Liver (tissue), 8 donors: ENCODE measurements at regions not wholly inside any gene's neighbourhood (a gene's known extent, or its start where the extent isn't known, plus 50 kb on each side); places are given as distances from the start of the nearest gene placed in this dataset.

ENCODE experiments used
- DNase-seq: peaks from one replicate; pipeline ENCODE4 v3.0.0-alpha.2; 2017; ENCODE audit warnings: low spot score
- H3K27ac ChIP-seq, 2 donors: one replicate each; pipeline ENCODE4 v1.7.0; 2013; ENCODE audit warnings: inconsistent platforms in 2 of 2, low read length in 2 of 2, control low read depth in 1 of 2, low read depth in 1 of 2, mild to moderate bottlenecking in 1 of 2
- H3K27me3 ChIP-seq, 4 donors: one replicate each; pipeline versions ENCODE4 v1.6.1 to v1.7.0; 2013; ENCODE audit warnings: low read length in 3 of 4, inconsistent platforms in 1 of 4, mild to moderate bottlenecking in 1 of 4, moderate library complexity in 1 of 4; ENCODE audit not compliant: control insufficient read depth in 4 of 4, insufficient read depth in 4 of 4
- H3K36me3 ChIP-seq, 4 donors: one replicate each; pipeline versions ENCODE4 v1.6.1 to v1.7.0; 2013; ENCODE audit warnings: low read length in 3 of 4, mild to moderate bottlenecking in 3 of 4, low read depth in 1 of 4, moderate library complexity in 1 of 4; ENCODE audit not compliant: control insufficient read depth in 4 of 4, insufficient read depth in 3 of 4
- H3K4me1 ChIP-seq, 4 donors: one replicate each; pipeline versions ENCODE4 v1.6.1 to v1.7.0; 2013; ENCODE audit warnings: low read length in 3 of 4, mild to moderate bottlenecking in 3 of 4, moderate library complexity in 1 of 4; ENCODE audit not compliant: control insufficient read depth in 4 of 4, insufficient read depth in 4 of 4
- H3K4me3 ChIP-seq, 3 donors: one replicate each; pipeline versions ENCODE4 v1.6.1 to v1.7.0; 2013; ENCODE audit warnings: low read length in 3 of 3, control low read depth in 1 of 3, low read depth in 1 of 3, mild to moderate bottlenecking in 1 of 3
- H3K9ac ChIP-seq, 2 donors: one replicate each; pipeline ENCODE4 v1.7.0; 2013; ENCODE audit warnings: low read length in 2 of 2, mild to moderate bottlenecking in 2 of 2, moderate library complexity in 2 of 2, control low read depth in 1 of 2, low read depth in 1 of 2
- H3K9me3 ChIP-seq, 4 donors: one replicate each; pipeline versions ENCODE4 v1.6.1 to v1.7.0; 2013; ENCODE audit warnings: low read length in 3 of 4; ENCODE audit not compliant: control insufficient read depth in 4 of 4
- ATF3 ChIP-seq: IDR thresholded peaks from 2 replicates; pipeline ENCODE4 v1.6.1; 2016; ENCODE audit warnings: antibody characterized with exemption
- CTCF ChIP-seq: fragments of 150-350 bp; IDR thresholded peaks from 2 replicates; pipeline ENCODE4 v1.5.1; 2017; ENCODE audit warnings: improper control_type of control experiment, low read depth, low read length; ENCODE audit not compliant: missing input control
- EGR1 ChIP-seq, 2 donors: IDR thresholded peaks; 2 replicates each; pipeline ENCODE4 v1.6.1; 2016 to 2018; ENCODE audit warnings: antibody characterized with exemption in 2 of 2, low read depth in 2 of 2
- FOXA1 ChIP-seq: IDR thresholded peaks from 2 replicates; pipeline ENCODE4 v1.6.1; 2016; ENCODE audit warnings: antibody characterized with exemption
- FOXA2 ChIP-seq: IDR thresholded peaks from 2 replicates; pipeline ENCODE4 v1.6.1; 2016; ENCODE audit warnings: antibody characterized with exemption
- GABPA ChIP-seq, 2 donors: IDR thresholded peaks in 1 of 2; conservative IDR thresholded peaks in 1 of 2; 2 replicates each; pipeline ENCODE4 v1.6.1; 2016; ENCODE audit warnings: antibody characterized with exemption in 2 of 2, mild to moderate bottlenecking in 1 of 2, moderate library complexity in 1 of 2
- HNF4G ChIP-seq: IDR thresholded peaks from 2 replicates; pipeline ENCODE4 v1.6.1; 2016; ENCODE audit warnings: antibody characterized with exemption
- MAX ChIP-seq: IDR thresholded peaks from 2 replicates; pipeline ENCODE4 v1.6.1; 2016; ENCODE audit warnings: antibody characterized with exemption
- NR2F2 ChIP-seq: IDR thresholded peaks from 2 replicates; pipeline ENCODE4 v1.6.1; 2016; ENCODE audit warnings: antibody characterized with exemption
- RAD21 ChIP-seq, 2 donors: IDR thresholded peaks; 2 replicates each; pipeline ENCODE4 v1.6.1; 2016; ENCODE audit warnings: antibody characterized with exemption in 2 of 2, mild to moderate bottlenecking in 2 of 2
- REST ChIP-seq: IDR thresholded peaks from 2 replicates; pipeline ENCODE4 v1.6.1; 2016; ENCODE audit warnings: antibody characterized with exemption, mild to moderate bottlenecking
- SP1 ChIP-seq: IDR thresholded peaks from 2 replicates; pipeline ENCODE4 v1.6.1; 2018; ENCODE audit warnings: antibody characterized with exemption, mild to moderate bottlenecking
- TAF1 ChIP-seq: conservative IDR thresholded peaks from 2 replicates; pipeline ENCODE4 v1.6.1; 2016; ENCODE audit warnings: antibody characterized with exemption, mild to moderate bottlenecking
- YY1 ChIP-seq: IDR thresholded peaks from 2 replicates; pipeline ENCODE4 v1.6.1; 2016; ENCODE audit warnings: antibody characterized with exemption, mild to moderate bottlenecking
- ZBTB33 ChIP-seq: IDR thresholded peaks from 2 replicates; pipeline ENCODE4 v1.6.1; 2016; ENCODE audit warnings: antibody characterized with exemption
- WGBS: extraction: QIAGEN DNeasy Blood & Tissue Kit; methylation state at CpG from one replicate; pipeline ENCODE4 v1.1.7; 2013; 5-methylcytosine and 5-hydroxymethylcytosine counted together
- donor health status: healthy.
- donor health status: healthy.
- donor health status: healthy.
- donor health status: healthy.
- donor health status: healthy.

GRCh38 chr6:149150801-149151398, 166.6 kb upstream of the TAB2 start:
- no peaks in the 10 kb centered on the region for H3K27me3 ChIP-seq
- H3K36me3 ChIP-seq = no peaks in the 10 kb centered on the region
- TF ChIP-seq ZBTB33 (no peak), FOXA1 (no peak), TAF1 (no peak)
- H3K4me1 ChIP-seq = no peaks in the 10 kb centered on the region
- no peaks in the 10 kb centered on the region for H3K9me3 ChIP-seq
- H3K27ac ChIP-seq = no peak overlapping the region
- H3K9ac ChIP-seq = no peak overlapping the region
- H3K4me3 ChIP-seq = no peak overlapping the region
- DNase-seq = no peak
- WGBS = 86% methylated on average over 3 of the region's 3 CpGs

GRCh38 chr6:149152521-149152920, 165.0 kb upstream of the TAB2 start:
- TF ChIP-seq REST = no peak
- TF ChIP-seq FOXA1 = no peak
- TF ChIP-seq TAF1 = no peak
- no peak for TF ChIP-seq FOXA2
- TF ChIP-seq EGR1 (IDR thresholded peaks at IDR 0.05; ENCODE audit: low read depth in 2 of 2) = no peak
- TF ChIP-seq NR2F2 = no peak
- no peak overlapping the region for H3K9ac ChIP-seq
- H3K4me1 ChIP-seq = no peaks in the 10 kb centered on the region
- H3K27ac ChIP-seq = no peak overlapping the region
- 81% methylated on average over 1 of the region's 1 CpG for WGBS
- DNase-seq = no peak
- no peaks in the 10 kb centered on the region for H3K9me3 ChIP-seq
- H3K27me3 ChIP-seq = no peaks in the 10 kb centered on the region
- H3K4me3 ChIP-seq = no peak overlapping the region
- H3K36me3 ChIP-seq = no peaks in the 10 kb centered on the region

GRCh38 chr6:149153100-149153499, 164.4 kb upstream of the TAB2 start:
- 85% methylated on average over 2 of the region's 2 CpGs for WGBS
- no peak for TF ChIP-seq RAD21 (IDR thresholded peaks at IDR 0.05)
- TF ChIP-seq ZBTB33 = no peak
- no peak for TF ChIP-seq CTCF
- TF ChIP-seq TAF1 = no peak
- no peak for TF ChIP-seq SP1
- no peak for TF ChIP-seq GABPA (IDR thresholded peaks at IDR 0.05 in 1 of 2, conservative IDR thresholded peaks at IDR 0.05 in 1 of 2)
- no peak for TF ChIP-seq NR2F2
- no peak for TF ChIP-seq MAX
- no peak for TF ChIP-seq ATF3
- TF ChIP-seq HNF4G = no peak
- TF ChIP-seq EGR1 (IDR thresholded peaks at IDR 0.05; ENCODE audit: low read depth in 2 of 2) = no peak
- TF ChIP-seq YY1 = no peak

More at GRCh38 chr6:149153100-149153499, 164.4 kb upstream of the TAB2 start:
- no peak overlapping the region for H3K27ac ChIP-seq
- no peak overlapping the region for H3K4me3 ChIP-seq
- DNase-seq = no peak
- no peaks in the 10 kb centered on the region for H3K4me1 ChIP-seq
- no peaks in the 10 kb centered on the region for H3K36me3 ChIP-seq
- H3K9me3 ChIP-seq = no peaks in the 10 kb centered on the region
- H3K27me3 ChIP-seq = no peaks in the 10 kb centered on the region
- no peak overlapping the region for H3K9ac ChIP-seq
